Ovary (tissue), 7 donors: ENCODE measurements at regions not wholly inside any gene's neighbourhood (a gene's known extent, or its start where the extent isn't known, plus 50 kb on each side); places are given as distances from the start of the nearest gene placed in this dataset.

ENCODE experiments used
- DNase-seq, 5 donors: peaks; one replicate each; pipeline ENCODE4 v3.0.0-alpha.2; 2019 to 2020
- H3K27ac ChIP-seq, 2 donors: fragments of 200-600 bp; one replicate each; pipeline versions ENCODE4 v1.5.1 to v1.8.0; 2019 to 2022
- H3K27me3 ChIP-seq: fragments of 200-600 bp; one replicate; pipeline ENCODE4 v1.8.0; 2022
- H3K36me3 ChIP-seq: fragments of 200-600 bp; sonication (generic); one replicate; pipeline ENCODE4 v1.5.1; 2019
- H3K4me1 ChIP-seq: one replicate; pipeline ENCODE4 v1.8.1; 2013; ENCODE audit warnings: mild to moderate bottlenecking, moderate library complexity; ENCODE audit not compliant: insufficient read depth
- H3K4me3 ChIP-seq: fragments of 200-600 bp; sonication (generic); one replicate; pipeline ENCODE4 v1.5.1; 2017
- H3K9me3 ChIP-seq, 2 donors: fragments of 200-600 bp in 1 of 2; sonication (generic) in 1 of 2; one replicate each; pipeline versions ENCODE4 v1.5.1 to v1.8.1; 2013 to 2019; ENCODE audit warnings: mild to moderate bottlenecking in 1 of 2, moderate library complexity in 1 of 2
- EP300 ChIP-seq: sonication (generic); formaldehyde crosslinking; IDR thresholded peaks from one replicate; pipeline ENCODE4 v1.6.1; 2017; ENCODE audit warnings: antibody characterized with exemption
- POLR2A ChIP-seq: fragments of 450-650 bp; IDR thresholded peaks from one replicate; pipeline ENCODE4 v1.6.1; 2017; ENCODE audit warnings: antibody characterized with exemption, mild to moderate bottlenecking, moderate library complexity
- WGBS, 3 donors: extraction: QIAGEN DNeasy Blood & Tissue Kit in 1 of 3; methylation state at CpG; one replicate each; pipeline versions ENCODE4 v1.1.5 to v1.1.7; 2013 to 2017; 5-methylcytosine and 5-hydroxymethylcytosine counted together
- intact Hi-C, 4 donors: fragments of 100-400 bp; cut with DNase I; formaldehyde crosslinking; loops; one replicate each; pipeline versions ENCODE4 v1.11.0 to v1.15.1; 2022 to 2023
- TF ChIP-seq, protein P1 (sequence below), 3 donors: fragments of 450-650 bp in 2 of 3; fragments of 200-600 bp in 1 of 3; IDR thresholded peaks; one replicate each; pipeline versions ENCODE4 v1.5.1 to v1.8.0; 2016 to 2022; ENCODE audit warnings: antibody characterized with exemption in 3 of 3, mild to moderate bottlenecking in 1 of 3
- donor health status: DM: no; HTN: no; CAD: no; lungs with moderate emphysema.
- donor health status: DM: no; HTN: no; CAD: no.
- donor health status: Bipolar disorder and iron deficiency.
- donor health status: DM: no; HTN: no; CAD: no.
- donor health status: DM: yes; HTN: yes; CAD: no.

DNA sequence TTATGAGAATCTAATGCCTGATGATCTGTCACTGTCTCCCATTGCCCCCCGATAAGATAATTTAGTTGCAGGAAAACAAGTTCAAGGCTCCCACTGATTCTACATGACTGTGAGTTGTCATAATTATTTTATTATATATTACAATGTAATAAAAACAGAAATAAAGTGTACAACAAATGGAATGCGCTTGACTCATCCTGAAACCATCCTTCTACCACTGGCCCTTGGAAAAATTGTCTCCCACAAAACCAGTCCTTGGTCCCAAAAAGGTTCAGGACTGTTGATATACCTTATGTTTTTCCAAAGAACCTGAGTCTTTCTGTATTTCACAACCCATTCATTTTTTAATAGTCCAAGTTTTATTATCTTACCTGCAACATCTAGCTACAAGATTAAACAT lies 403.5 kb downstream of the TAF11L14 start:
- no peak for DNase-seq
- Histone ChIP-seq H3K4me3 (no peak overlapping the region), H3K4me1 (no peaks in the 10 kb centered on the region), H3K27me3 (no peaks in the 10 kb centered on the region), H3K36me3 (no peaks in the 10 kb centered on the region), H3K27ac (no peak overlapping the region), H3K9me3 (no peaks in the 10 kb centered on the region)
- intact Hi-C loops = no loop called here
- TF ChIP-seq EP300 = no peak
- 92 to 95% (median 94%) methylated on average over 2 of the region's 2 CpGs for WGBS, 3 donors

DNA sequence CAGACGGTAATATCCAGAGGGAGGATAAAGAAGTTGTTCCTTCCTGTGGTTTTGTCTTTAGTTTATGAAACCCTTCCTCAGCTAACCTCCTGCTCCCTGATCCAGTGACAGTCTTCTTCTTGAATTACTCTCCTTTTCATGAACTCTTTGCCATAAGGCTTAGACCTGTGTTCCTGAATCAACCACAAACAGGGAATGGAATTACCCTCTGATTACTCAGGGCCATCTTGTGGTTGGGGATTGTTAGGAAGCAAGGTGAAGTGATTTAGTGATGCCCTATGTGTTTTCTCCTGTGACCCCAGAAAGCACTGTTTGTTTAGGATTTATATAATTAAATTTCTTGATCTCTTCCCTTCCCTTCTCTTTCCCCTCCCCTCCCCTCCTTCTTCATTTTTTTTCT lies 409.1 kb downstream of the TAF11L14 start:
- H3K9me3 ChIP-seq = no peaks in the 10 kb centered on the region
- TF ChIP-seq POLR2A = no peak
- TF ChIP-seq EP300 = no peak
- TF ChIP-seq, protein P1, sequence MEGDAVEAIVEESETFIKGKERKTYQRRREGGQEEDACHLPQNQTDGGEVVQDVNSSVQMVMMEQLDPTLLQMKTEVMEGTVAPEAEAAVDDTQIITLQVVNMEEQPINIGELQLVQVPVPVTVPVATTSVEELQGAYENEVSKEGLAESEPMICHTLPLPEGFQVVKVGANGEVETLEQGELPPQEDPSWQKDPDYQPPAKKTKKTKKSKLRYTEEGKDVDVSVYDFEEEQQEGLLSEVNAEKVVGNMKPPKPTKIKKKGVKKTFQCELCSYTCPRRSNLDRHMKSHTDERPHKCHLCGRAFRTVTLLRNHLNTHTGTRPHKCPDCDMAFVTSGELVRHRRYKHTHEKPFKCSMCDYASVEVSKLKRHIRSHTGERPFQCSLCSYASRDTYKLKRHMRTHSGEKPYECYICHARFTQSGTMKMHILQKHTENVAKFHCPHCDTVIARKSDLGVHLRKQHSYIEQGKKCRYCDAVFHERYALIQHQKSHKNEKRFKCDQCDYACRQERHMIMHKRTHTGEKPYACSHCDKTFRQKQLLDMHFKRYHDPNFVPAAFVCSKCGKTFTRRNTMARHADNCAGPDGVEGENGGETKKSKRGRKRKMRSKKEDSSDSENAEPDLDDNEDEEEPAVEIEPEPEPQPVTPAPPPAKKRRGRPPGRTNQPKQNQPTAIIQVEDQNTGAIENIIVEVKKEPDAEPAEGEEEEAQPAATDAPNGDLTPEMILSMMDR (IDR thresholded peaks at IDR 0.05) = no peak
- intact Hi-C loops = no loop called here
- H3K4me1 ChIP-seq = no peaks in the 10 kb centered on the region
- no peak for DNase-seq
- H3K4me3 ChIP-seq = no peak overlapping the region
- no peaks in the 10 kb centered on the region for H3K36me3 ChIP-seq
- H3K27ac ChIP-seq = no peak overlapping the region
- H3K27me3 ChIP-seq = no peaks in the 10 kb centered on the region
- WGBS, 3 donors = 40 to 66% (median 48%) methylated on average over 1 of the region's 1 CpG

DNA sequence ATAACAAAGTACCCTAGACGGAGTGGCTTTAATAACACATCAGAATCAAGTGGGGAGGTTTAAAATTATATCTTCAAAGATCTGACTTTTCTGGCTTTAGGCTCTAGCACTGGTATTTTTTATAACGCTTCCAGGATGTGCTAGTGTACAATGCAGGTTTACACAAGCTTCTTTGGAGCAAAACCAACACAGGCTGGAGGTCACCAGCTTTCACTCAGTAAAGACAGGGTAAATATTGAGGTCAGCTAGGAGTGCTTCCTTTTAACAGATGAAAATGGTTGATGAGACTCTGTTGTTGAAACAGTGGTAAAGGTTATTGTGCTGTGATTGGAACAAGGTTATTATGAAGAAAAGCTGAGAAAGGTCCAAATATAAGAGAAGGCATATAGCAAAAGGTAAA lies 414.2 kb downstream of the TAF11L14 start:
- TF ChIP-seq POLR2A (no peak), EP300 (no peak)
- TF ChIP-seq, protein P1 (IDR thresholded peaks at IDR 0.05) = no peak
- Histone ChIP-seq H3K27me3 (no peaks in the 10 kb centered on the region), H3K9me3 (no peaks in the 10 kb centered on the region), H3K4me3 (no peak overlapping the region), H3K4me1 (no peaks in the 10 kb centered on the region), H3K36me3 (no peaks in the 10 kb centered on the region), H3K27ac (no peak overlapping the region)
- 33 to 46% (median 33%) methylated on average over 2 of the region's 2 CpGs for WGBS, 3 donors
- no peak for DNase-seq
- intact Hi-C loops = no loop called here

GRCh38 chr5:18050345-18050744 lies 416.1 kb downstream of the TAF11L14 start:
- no peak overlapping the region for H3K4me3 ChIP-seq
- H3K27me3 ChIP-seq = no peaks in the 10 kb centered on the region
- no peaks in the 10 kb centered on the region for H3K4me1 ChIP-seq
- no peaks in the 10 kb centered on the region for H3K9me3 ChIP-seq
- TF ChIP-seq, protein P1 (IDR thresholded peaks at IDR 0.05) = no peak
- TF ChIP-seq EP300 (no peak), POLR2A (no peak)
- intact Hi-C loops = no loop called here
- WGBS, 3 donors = 60 to 76% (median 73%) methylated on average over 1 of the region's 1 CpG
- H3K36me3 ChIP-seq = no peaks in the 10 kb centered on the region
- H3K27ac ChIP-seq = no peak overlapping the region
- no peak for DNase-seq

GRCh38 chr5:18050776-18051175 lies 416.5 kb downstream of the TAF11L14 start:
- no peak for DNase-seq
- no peaks in the 10 kb centered on the region for H3K27me3 ChIP-seq
- no peaks in the 10 kb centered on the region for H3K4me1 ChIP-seq
- WGBS, 3 donors = 47 to 87% (median 53%) methylated on average over 4 of the region's 4 CpGs
- no peaks in the 10 kb centered on the region for H3K9me3 ChIP-seq
- TF ChIP-seq, protein P1 (IDR thresholded peaks at IDR 0.05) = no peak
- TF ChIP-seq POLR2A (no peak), EP300 (no peak)
- no peaks in the 10 kb centered on the region for H3K36me3 ChIP-seq
- H3K27ac ChIP-seq = no peak overlapping the region
- intact Hi-C loops = no loop called here
- H3K4me3 ChIP-seq = no peak overlapping the region
